Common myeloid progenitor, CD34-positive (primary cell): ENCODE measurements at regions not wholly inside any gene's neighbourhood (a gene's known extent, or its start where the extent isn't known, plus 50 kb on each side); places are given as distances from the start of the nearest gene placed in this dataset.

Experiments used
- CTCF ChIA-PET: fragments of 350-600 bp; sonication (Branson Sonifier 250); formaldehyde crosslinking; loops from one replicate; lab custom pipeline; 2021; ENCODE audit warnings: antibody characterized with exemption; lab: Charles Lee
- POLR2A ChIA-PET: fragments of 350-600 bp; sonication (Branson Sonifier 250); formaldehyde crosslinking; loops from one replicate; lab custom pipeline; 2021; ENCODE audit warnings: antibody characterized with exemption; lab: Charles Lee
- DNase-seq, 3 donors: peaks; one replicate each; pipeline versions ENCODE4 v3.0.0 to v3.0.0-alpha.2; 2013
- H3K27ac ChIP-seq, 2 experiments: 1 replicate in 1 of 2; 2 replicates in 1 of 2; pipeline ENCODE4 v1.7.0; 2013; ENCODE audit warnings: inconsistent platforms in 2 of 2, low read length in 2 of 2, mild to moderate bottlenecking in 2 of 2, low read depth in 1 of 2, moderate library complexity in 1 of 2; ENCODE audit not compliant: severe bottlenecking in 2 of 2, insufficient read depth in 1 of 2, poor library complexity in 1 of 2
- H3K27me3 ChIP-seq, 5 experiments: replicated peaks in 2 of 5; 1 replicate in 3 of 5; 2 replicates in 2 of 5; pipeline versions ENCODE4 v1.6.1 to v1.7.0; 2013; ENCODE audit warnings: low read length in 4 of 5, mild to moderate bottlenecking in 2 of 5, moderate library complexity in 2 of 5, inconsistent platforms in 1 of 5; ENCODE audit not compliant: insufficient read depth in 5 of 5, control insufficient read depth in 4 of 5
- H3K36me3 ChIP-seq, 4 experiments: 1 replicate in 2 of 4; 2 replicates in 2 of 4; pipeline versions ENCODE4 v1.6.1 to v1.7.0; 2013; ENCODE audit warnings: low read length in 3 of 4, control low read depth in 1 of 4, mild to moderate bottlenecking in 1 of 4; ENCODE audit not compliant: control insufficient read depth in 4 of 4, insufficient read depth in 4 of 4
- H3K4me1 ChIP-seq, 4 experiments: 1 replicate in 3 of 4; 2 replicates in 1 of 4; pipeline versions ENCODE4 v1.6.1 to v1.7.1; 2013; ENCODE audit warnings: low read length in 3 of 4, mild to moderate bottlenecking in 3 of 4, control low read depth in 1 of 4, inconsistent platforms in 1 of 4, moderate library complexity in 1 of 4; ENCODE audit not compliant: control insufficient read depth in 4 of 4, insufficient read depth in 4 of 4; ENCODE audit errors: control extremely low read depth in 1 of 4
- H3K4me3 ChIP-seq, 7 experiments: 1 replicate in 4 of 7; 2 replicates in 3 of 7; pipeline versions ENCODE4 v1.5.1 to v1.7.0; 2013; ENCODE audit warnings: mild to moderate bottlenecking in 7 of 7, low read length in 6 of 7, moderate library complexity in 6 of 7, inconsistent platforms in 2 of 7, low read depth in 2 of 7, control low read depth in 1 of 7; ENCODE audit not compliant: insufficient read depth in 4 of 7, control insufficient read depth in 1 of 7; ENCODE audit errors: extremely low read depth in 1 of 7
- H3K9me3 ChIP-seq, 5 experiments: 1 replicate in 4 of 5; 2 replicates in 1 of 5; pipeline versions ENCODE4 v1.6.1 to v1.7.1; 2013; ENCODE audit warnings: low read length in 4 of 5, mild to moderate bottlenecking in 2 of 5, inconsistent platforms in 1 of 5, low read depth in 1 of 5, moderate library complexity in 1 of 5; ENCODE audit not compliant: control insufficient read depth in 4 of 5, insufficient read depth in 2 of 5; ENCODE audit errors: control extremely low read depth in 1 of 5
- WGBS: methylation state at CpG from one replicate; pipeline ENCODE4 v1.1.5; 2013; ENCODE audit not compliant: insufficient coverage; 5-methylcytosine and 5-hydroxymethylcytosine counted together

DNA sequence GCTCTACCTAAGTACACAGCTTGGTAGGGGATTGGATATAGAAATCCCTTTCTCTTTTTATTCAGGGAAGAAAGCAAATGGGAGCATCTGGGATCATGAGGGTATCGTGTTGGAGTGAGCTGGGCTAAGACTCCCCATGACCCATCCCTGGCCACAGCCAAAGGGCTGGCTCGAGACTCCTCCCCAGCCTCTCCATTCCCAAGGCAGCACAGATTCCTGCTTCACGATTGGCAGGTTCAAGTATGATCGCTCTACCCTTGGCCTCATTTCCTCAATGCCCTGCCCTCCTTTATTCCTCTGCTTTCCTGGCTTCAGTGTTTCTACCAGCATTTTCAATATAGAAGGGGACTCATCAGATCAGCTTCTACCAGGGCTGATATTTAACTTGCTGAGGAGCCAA, 89.7 kb downstream of the ATP1A1 start:
- H3K9me3 ChIP-seq = no peaks in the 10 kb centered on the region
- H3K27ac ChIP-seq = no peak overlapping the region
- no peaks in the 10 kb centered on the region for H3K4me1 ChIP-seq
- DNase-seq = no peak
- ChIA-PET CTCF (interaction anchor here (1.0 to 2.6 kb wide), 3 partner anchors 10 to 27 kb away, joined by 3 to 11 read pairs (median 4); no protein-coding TSS in a partner anchor), POLR2A (no interaction called here)
- H3K27me3 ChIP-seq = peaks cover 0 to 5% (median 0%) of the 10 kb centered on the region in 5 experiments
- H3K36me3 ChIP-seq = no peaks in the 10 kb centered on the region
- H3K4me3 ChIP-seq = no peak overlapping the region
- whole genome bisulfite sequencing = 94% methylated on average over 3 of the region's 4 CpGs

DNA sequence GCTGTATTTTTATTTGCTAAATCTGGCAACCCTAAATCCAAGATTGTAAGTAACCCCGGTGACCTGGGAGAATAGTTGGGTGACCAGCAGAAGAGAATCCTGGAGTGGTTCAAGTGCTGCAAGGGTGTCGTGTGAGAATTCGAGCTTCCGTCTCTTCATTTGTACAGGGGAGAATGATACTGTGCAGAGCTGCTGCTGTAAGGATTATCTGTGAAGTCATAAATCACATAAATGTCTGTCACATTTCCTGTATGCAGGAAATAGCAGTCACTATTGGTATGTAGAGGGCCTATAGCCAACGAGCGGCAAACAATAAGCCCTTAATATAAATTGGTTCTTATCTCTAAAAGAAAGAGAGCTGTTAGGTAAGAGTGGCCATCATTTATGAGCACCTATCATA, 90.7 kb downstream of the ATP1A1 start:
- Histone ChIP-seq H3K27me3 (peaks cover 0 to 5% (median 0%) of the 10 kb centered on the region in 5 experiments), H3K27ac (no peak overlapping the region), H3K4me1 (no peaks in the 10 kb centered on the region), H3K4me3 (no peak overlapping the region), H3K36me3 (no peaks in the 10 kb centered on the region), H3K9me3 (no peaks in the 10 kb centered on the region)
- CTCF ChIA-PET = interaction anchor here (1.0 to 2.6 kb wide), 3 partner anchors 11 to 21 kb away, joined by 3 to 11 read pairs (median 4); no protein-coding TSS in a partner anchor
- POLR2A ChIA-PET = no interaction called here
- no peak for DNase-seq
- 94% methylated on average over 4 of the region's 6 CpGs for WGBS
